K562 (cell line): ENCODE measurements at regions not wholly inside any gene's neighbourhood (a gene's known extent, or its start where the extent isn't known, plus 50 kb on each side); places are given as distances from the start of the nearest gene placed in this dataset.

ENCODE experiments used
- ATAC-seq: fragments of 200-7000 bp; cut with Tn5 transposase; 3 replicates; pipeline ENCODE4 v1.9.1; 2020; ENCODE audit warnings: moderate library complexity
- BruUV-seq: library from RNA; stranded (reverse); fragments of 400-500 nt; replicated peaks from 2 replicates; lab custom pipeline; 2021; lab: Mats Ljungman, UMichigan
- CTCF ChIA-PET: fragments of 300-600 bp; formaldehyde crosslinking; extraction: SDS; loops from one replicate; lab custom pipeline; 2021; ENCODE audit warnings: low intra/inter-chr PET ratio; lab: Yijun Ruan, JAX
- POLR2A ChIA-PET: fragments of 300-600, 350-650 bp; sonication (Branson Sonifier 250); formaldehyde crosslinking; extraction: SDS; loops from one replicate; lab custom pipeline; 2021; ENCODE audit warnings: antibody characterized with exemption, inconsistent platforms; lab: Yijun Ruan, JAX
- DNase-seq, 4 experiments: peaks; one replicate each; pipeline versions ENCODE4 v3.0.0 to v3.0.0-alpha.2; 2011 to 2018; ENCODE audit warnings: low spot score in 3 of 4, mixed read lengths in 3 of 4; ENCODE audit errors: extremely low read depth in 1 of 4
- FAIRE-seq: peaks from 2 replicates; lab custom pipeline; 2011; peaks lifted over from hg19 to GRCh38; lab: Jason Lieb, UNC
- H2AFZ ChIP-seq: 2 replicates; pipeline ENCODE4 v1.6.0; 2011; ENCODE audit warnings: low read depth, low read length, control low read depth, inconsistent platforms
- H3K27ac ChIP-seq: fragments of 200-600 bp; 3 replicates; pipeline ENCODE4 v1.8.0; 2011; ENCODE audit warnings: low read depth, mild to moderate bottlenecking, control low read depth, inconsistent platforms, low read length, moderate library complexity, mixed read lengths; ENCODE audit errors: extremely low read depth
- H3K27me3 ChIP-seq, 2 experiments: fragments of 300-600 bp in 1 of 2; 2 replicates in 1 of 2; 3 replicates in 1 of 2; pipeline versions ENCODE4 v1.6.0 to v1.8.0; 2011; ENCODE audit warnings: inconsistent platforms in 2 of 2, low read length in 2 of 2, mild to moderate bottlenecking in 1 of 2, mixed read lengths in 1 of 2, moderate library complexity in 1 of 2; ENCODE audit not compliant: control insufficient read depth in 2 of 2, insufficient read depth in 2 of 2
- H3K36me3 ChIP-seq: fragments of 300-600 bp; 3 replicates; pipeline ENCODE4 v1.8.0; 2011; ENCODE audit warnings: mild to moderate bottlenecking, low read length, inconsistent platforms; ENCODE audit not compliant: control insufficient read depth, insufficient read depth
- H3K4me1 ChIP-seq, 2 experiments: fragments of 200-600 bp in 1 of 2; replicated peaks in 1 of 2; 2 replicates in 1 of 2; 3 replicates in 1 of 2; pipeline versions ENCODE4 v1.5.1 to v1.8.0; 2011; ENCODE audit warnings: inconsistent platforms in 2 of 2, low read length in 2 of 2, mild to moderate bottlenecking in 1 of 2, mixed read lengths in 1 of 2, moderate library complexity in 1 of 2; ENCODE audit not compliant: control insufficient read depth in 2 of 2, insufficient read depth in 2 of 2
- H3K4me2 ChIP-seq: 2 replicates; pipeline ENCODE4 v1.6.1; 2011; ENCODE audit warnings: low read length, control low read depth, inconsistent platforms, mixed read lengths; ENCODE audit not compliant: insufficient read depth
- H3K4me3 ChIP-seq: fragments of 200-600 bp; sonication (generic), shearing (Covaris generic); 2 replicates; pipeline ENCODE4 v1.5.1; 2016; ENCODE audit warnings: control low read depth, inconsistent platforms
- H3K79me2 ChIP-seq: fragments of 200-600 bp; 3 replicates; pipeline ENCODE4 v1.8.0; 2011; ENCODE audit warnings: low read length, inconsistent platforms; ENCODE audit not compliant: control insufficient read depth, insufficient read depth
- H3K9ac ChIP-seq, 2 experiments: 2 replicates each; pipeline versions ENCODE4 v1.6.0 to v1.6.1; 2011; ENCODE audit warnings: low read depth in 2 of 2, low read length in 2 of 2, control low read depth in 1 of 2, inconsistent platforms in 1 of 2, mild to moderate bottlenecking in 1 of 2, mixed read lengths in 1 of 2; ENCODE audit not compliant: insufficient read depth in 1 of 2
- H3K9me1 ChIP-seq: one replicate; pipeline ENCODE4 v1.6.0; 2011; ENCODE audit warnings: inconsistent platforms, mild to moderate bottlenecking, low read length, moderate library complexity; ENCODE audit not compliant: control insufficient read depth, insufficient read depth
- H3K9me3 ChIP-seq: replicated peaks from 2 replicates; pipeline ENCODE4 v1.5.1; 2011; ENCODE audit warnings: low read depth, low read length, inconsistent platforms; ENCODE audit not compliant: control insufficient read depth, insufficient read depth
- H4K20me1 ChIP-seq: replicated peaks from 2 replicates; pipeline ENCODE4 v1.6.1; 2011; ENCODE audit warnings: low read length, inconsistent platforms, mixed read lengths; ENCODE audit not compliant: control insufficient read depth, insufficient read depth
- BHLHE40 ChIP-seq: IDR thresholded peaks from 2 replicates; pipeline ENCODE4 v1.6.1; 2011; ENCODE audit warnings: low read length, improper control_type of control experiment
- CBFA2T2 ChIP-seq: fragments of 450-650 bp; conservative IDR thresholded peaks from 2 replicates; pipeline ENCODE4 v1.6.1; 2017; ENCODE audit warnings: mild to moderate bottlenecking
- ERF ChIP-seq: fragments of 450-650 bp; formaldehyde crosslinking; IDR thresholded peaks from 2 replicates; pipeline ENCODE4 v1.4.0; 2020; ENCODE audit warnings: mild to moderate bottlenecking, mixed read lengths
- JUNB ChIP-seq: fragments of 450-650 bp; formaldehyde crosslinking; conservative IDR thresholded peaks from 2 replicates; pipeline ENCODE4 v1.4.0; 2020; ENCODE audit warnings: mild to moderate bottlenecking
- RREB1 ChIP-seq: fragments of 250-450 bp; sonication (Bioruptor Pico); IDR thresholded peaks from 2 replicates; pipeline ENCODE4 v1.4.0; 2020
- SETDB1 ChIP-seq: IDR thresholded peaks from one replicate; pipeline ENCODE4 v1.6.1; 2012; ENCODE audit warnings: low read length, control low read depth, inconsistent platforms
- SMAD1 ChIP-seq: fragments of 150-350 bp; IDR thresholded peaks from 2 replicates; pipeline ENCODE4 v1.6.1; 2014; ENCODE audit warnings: low read length, low read depth; ENCODE audit not compliant: partially characterized antibody
- ZNF121 ChIP-seq: sonication (generic); formaldehyde crosslinking; conservative IDR thresholded peaks from 2 replicates; pipeline ENCODE4 v1.8.0; 2022; ENCODE audit warnings: missing genetic modification reagents
- ZNF277 ChIP-seq: fragments of 250-450 bp; sonication (Bioruptor Pico); IDR thresholded peaks from 2 replicates; pipeline ENCODE4 v1.8.0; 2022; ENCODE audit warnings: inconsistent platforms, mild to moderate bottlenecking, moderate library complexity, borderline replicate concordance
- ZNF324 ChIP-seq: fragments of 250-450 bp; sonication (Bioruptor Pico); IDR thresholded peaks from 2 replicates; pipeline ENCODE4 v1.4.0; 2020; ENCODE audit warnings: mild to moderate bottlenecking
- ZNF347 ChIP-seq: fragments of 450-650 bp; formaldehyde crosslinking; IDR thresholded peaks from 2 replicates; pipeline ENCODE4 v1.4.0; 2020; ENCODE audit warnings: low read depth, mild to moderate bottlenecking, moderate library complexity
- WGBS: fragments of 100-300 bp; shearing (Covaris generic); methylation state at CpG from one replicate; pipeline ENCODE4 v1.1.6; 2016; ENCODE audit warnings: low coverage, mixed read lengths; ENCODE audit not compliant: insufficient coverage; ENCODE audit errors: missing lambda C conversion rate; 5-methylcytosine and 5-hydroxymethylcytosine counted together
- in situ Hi-C: fragments of 300-500 bp; cut with MboI; formaldehyde crosslinking; loops from 4 replicates; pipeline ENCODE4 v1.15.0; 2018; ENCODE audit warnings: inconsistent platforms, mixed read lengths
- intact Hi-C: fragments of 100-400 bp; cut with micrococcal nuclease; formaldehyde crosslinking; loops from 2 replicates; pipeline ENCODE4 v1.14.2; 2022

- ATAC-seq (no peak), DNase-seq (no peak), FAIRE-seq (no peak)
- BruUV-seq, result no TSS peak
- Histone ChIP-seq H3K9ac (no peak overlapping the region), H3K4me1 (no peaks in the 10 kb centered on the region), H2AFZ (no peak overlapping the region), H3K36me3 (no peaks in the 10 kb centered on the region), H3K9me1 (no peaks in the 10 kb centered on the region), H3K4me2 (no peak overlapping the region), H3K27ac (no peak overlapping the region), H4K20me1 (no peaks in the 10 kb centered on the region), H3K9me3 (0 out of 2 replicates have a peak, but pooled peaks cover 7% of the 10 kb centered on the region)
- in situ Hi-C loops (no loop called here), intact Hi-C loops (no loop called here)
- ChIA-PET POLR2A (no interaction called here), CTCF (no interaction called here)
- no peak for TF ChIP-seq ZNF277
- no peak for TF ChIP-seq BHLHE40
- TF ChIP-seq CBFA2T2, result no peak
- TF ChIP-seq, all 486 proteins: peak for 0
- no peaks in the 10 kb centered on the region for H3K79me2 ChIP-seq
- no peaks in the 10 kb centered on the region for H3K27me3 ChIP-seq
- no peak overlapping the region for H3K4me3 ChIP-seq
- WGBS, result 3% methylated on average over 1 of the region's 1 CpG
Measured at GRCh38 chr7:118753479-118753878, 529.0 kb downstream of the ANKRD7 start.

GRCh38 chr7:118754608-118755007 lies 530.1 kb downstream of the ANKRD7 start:
- H3K4me2 ChIP-seq, result no peak overlapping the region
- no peak overlapping the region for H2AFZ ChIP-seq
- H3K4me1 ChIP-seq, result no peaks in the 10 kb centered on the region
- intact Hi-C loops (no loop called here), in situ Hi-C loops (no loop called here)
- H3K27ac ChIP-seq, result no peak overlapping the region
- H3K36me3 ChIP-seq, result no peaks in the 10 kb centered on the region
- DNase-seq (no peak), FAIRE-seq (no peak), ATAC-seq (no peak)
- BruUV-seq, result no TSS peak
- H4K20me1 ChIP-seq, result no peaks in the 10 kb centered on the region
- CTCF ChIA-PET, result no interaction called here
- 0 out of 2 replicates have a peak, but pooled peaks cover 3% of the 10 kb centered on the region for H3K9me3 ChIP-seq
- no peaks in the 10 kb centered on the region for H3K9me1 ChIP-seq
- H3K4me3 ChIP-seq, result no peak overlapping the region
- POLR2A ChIA-PET, result interaction anchor here (0.6 kb wide), 1 partner anchor 13 kb away, joined by 3 read pairs; no protein-coding TSS in a partner anchor
- no peaks in the 10 kb centered on the region for H3K79me2 ChIP-seq
- no peak overlapping the region for H3K9ac ChIP-seq
- no peaks in the 10 kb centered on the region for H3K27me3 ChIP-seq
- WGBS, result 0% methylated on average over 3 of the region's 3 CpGs
- TF ChIP-seq RREB1 (no peak), JUNB (no peak), SETDB1 (no peak), SMAD1 (no peak), ERF (CRISPR knock-in tag) (no peak), ZNF347 (CRISPR knock-in tag) (no peak), ZNF121 (CRISPR knock-in tag) (no peak), ZNF324 (CRISPR knock-in tag) (no peak)
